Trophoblast cell (in vitro differentiated cells and primary cell): ENCODE measurements at regions not wholly inside any gene's neighbourhood (a gene's known extent, or its start where the extent isn't known, plus 50 kb on each side); places are given as distances from the start of the nearest gene placed in this dataset.

ENCODE experiments used
- DNase-seq, 2 donors: peaks; one replicate each; pipeline ENCODE4 v3.0.0-alpha.2; 2016
- H2AFZ ChIP-seq: 2 replicates; pipeline ENCODE4 v1.6.1; 2013; ENCODE audit warnings: low read length, moderate library complexity, mild to moderate bottlenecking; ENCODE audit not compliant: insufficient read depth, poor library complexity
- H2AK5ac ChIP-seq: 2 replicates; pipeline ENCODE4 v1.6.1; 2013; ENCODE audit warnings: mild to moderate bottlenecking, low read length
- H2BK120ac ChIP-seq: 2 replicates; pipeline ENCODE4 v1.6.1; 2013; ENCODE audit warnings: low read length, mild to moderate bottlenecking, moderate library complexity; ENCODE audit not compliant: insufficient read depth, poor library complexity
- H2BK12ac ChIP-seq: 2 replicates; pipeline ENCODE4 v1.6.1; 2013; ENCODE audit warnings: mild to moderate bottlenecking, low read length, moderate library complexity
- H2BK5ac ChIP-seq: 2 replicates; pipeline ENCODE4 v1.6.1; 2013; ENCODE audit warnings: low read length, low read depth, moderate library complexity, mild to moderate bottlenecking; ENCODE audit not compliant: poor library complexity
- H3K14ac ChIP-seq: 2 replicates; pipeline ENCODE4 v1.6.1; 2013; ENCODE audit warnings: mild to moderate bottlenecking, low read length
- H3K18ac ChIP-seq: 2 replicates; pipeline ENCODE4 v1.6.1; 2013; ENCODE audit warnings: mild to moderate bottlenecking, low read length
- H3K23ac ChIP-seq: 2 replicates; pipeline ENCODE4 v1.6.1; 2013; ENCODE audit warnings: low read length
- H3K27ac ChIP-seq: 2 replicates; pipeline ENCODE4 v1.5.1; 2013; ENCODE audit warnings: low read depth, mild to moderate bottlenecking, inconsistent platforms, low read length, moderate library complexity
- H3K27me3 ChIP-seq: 2 replicates; pipeline ENCODE4 v1.6.1; 2013; ENCODE audit warnings: inconsistent platforms, mild to moderate bottlenecking, low read length, moderate library complexity; ENCODE audit not compliant: insufficient read depth
- H3K36me3 ChIP-seq, 2 experiments: 1 replicate in 1 of 2; 2 replicates in 1 of 2; pipeline ENCODE4 v1.6.1; 2013; ENCODE audit warnings: low read length in 2 of 2, mild to moderate bottlenecking in 2 of 2, moderate library complexity in 1 of 2; ENCODE audit not compliant: insufficient read depth in 2 of 2, control insufficient read depth in 1 of 2
- H3K4ac ChIP-seq: 2 replicates; pipeline ENCODE4 v1.6.1; 2013; ENCODE audit warnings: low read depth, mild to moderate bottlenecking, low read length, moderate library complexity
- H3K4me1 ChIP-seq, 2 experiments: 1 replicate in 1 of 2; 2 replicates in 1 of 2; pipeline ENCODE4 v1.6.1; 2013; ENCODE audit warnings: low read length in 2 of 2, mild to moderate bottlenecking in 2 of 2, moderate library complexity in 1 of 2; ENCODE audit not compliant: insufficient read depth in 2 of 2, control insufficient read depth in 1 of 2
- H3K4me2 ChIP-seq: 2 replicates; pipeline ENCODE4 v1.6.1; 2013; ENCODE audit warnings: inconsistent platforms, mild to moderate bottlenecking, low read length, moderate library complexity
- H3K4me3 ChIP-seq: 2 replicates; pipeline ENCODE4 v1.5.1; 2013; ENCODE audit warnings: mild to moderate bottlenecking, low read depth, low read length, inconsistent platforms
- H3K79me1 ChIP-seq: one replicate; pipeline ENCODE4 v1.6.1; 2013; ENCODE audit warnings: low read length
- H3K79me2 ChIP-seq: 2 replicates; pipeline ENCODE4 v1.6.1; 2013; ENCODE audit warnings: low read length, mild to moderate bottlenecking; ENCODE audit not compliant: control insufficient read depth, insufficient read depth, poor library complexity
- H3K9ac ChIP-seq: 2 replicates; pipeline ENCODE4 v1.6.1; 2013; ENCODE audit warnings: mild to moderate bottlenecking, low read length
- H3K9me3 ChIP-seq: 2 replicates; pipeline ENCODE4 v1.6.1; 2013; ENCODE audit warnings: low read depth, mild to moderate bottlenecking, control low read depth, inconsistent platforms, low read length; ENCODE audit not compliant: insufficient read depth
- H4K12ac ChIP-seq: 2 replicates; pipeline ENCODE4 v1.6.1; 2013; ENCODE audit warnings: low read depth, mild to moderate bottlenecking, low read length, moderate library complexity
- H4K8ac ChIP-seq: 2 replicates; pipeline ENCODE4 v1.6.1; 2013; ENCODE audit warnings: low read depth, mild to moderate bottlenecking, low read length, moderate library complexity
- H4K91ac ChIP-seq: one replicate; pipeline ENCODE4 v1.6.1; 2013; ENCODE audit warnings: low read depth, mild to moderate bottlenecking, low read length, moderate library complexity
- WGBS: extraction: QIAGEN DNeasy Blood & Tissue Kit; methylation state at CpG from one replicate; pipeline ENCODE4 v1.1.7; 2013; ENCODE audit warnings: missing lambda C conversion rate; ENCODE audit not compliant: insufficient read length, insufficient coverage; ENCODE audit errors: extremely low coverage; 5-methylcytosine and 5-hydroxymethylcytosine counted together

- Histone ChIP-seq H3K23ac (no peak overlapping the region), H2AK5ac (no peak overlapping the region), H3K4me3 (no peak overlapping the region), H3K79me1 (no peaks in the 10 kb centered on the region), H3K79me2 (no peaks in the 10 kb centered on the region), H4K8ac (no peak overlapping the region), H3K36me3 (no peaks in the 10 kb centered on the region), H2BK5ac (no peak overlapping the region), H2BK120ac (no peak overlapping the region), H3K9me3 (no peaks in the 10 kb centered on the region), H3K9ac (no peak overlapping the region), H3K4me2 (no peak overlapping the region), H3K27me3 (no peaks in the 10 kb centered on the region), H4K12ac (no peak overlapping the region), H3K18ac (no peak overlapping the region), H4K91ac (no peak overlapping the region), H2BK12ac (no peak overlapping the region), H3K27ac (no peak overlapping the region), H3K14ac (no peak overlapping the region), H3K4ac (no peak overlapping the region), H2AFZ (no peak overlapping the region), H3K4me1 (no peaks in the 10 kb centered on the region)
- no peak for DNase-seq
- WGBS: no CpG with 5 or more reads among the region's 1 CpG
Observed at GRCh38 chrX:114087543-114087942, 496.3 kb upstream of the HTR2C start.

- no peak overlapping the region for H3K23ac ChIP-seq
- no peak overlapping the region for H2BK5ac ChIP-seq
- no peak overlapping the region for H2BK12ac ChIP-seq
- H2AK5ac ChIP-seq: no peak overlapping the region
- no peak overlapping the region for H2BK120ac ChIP-seq
- no peak overlapping the region for H3K14ac ChIP-seq
- no peaks in the 10 kb centered on the region for H3K9me3 ChIP-seq
- H3K4ac ChIP-seq: no peak overlapping the region
- H3K4me1 ChIP-seq: no peaks in the 10 kb centered on the region
- H3K18ac ChIP-seq: no peak overlapping the region
- H3K79me2 ChIP-seq: no peaks in the 10 kb centered on the region
- H3K27me3 ChIP-seq: no peaks in the 10 kb centered on the region
- H4K91ac ChIP-seq: no peak overlapping the region
- H3K4me3 ChIP-seq: no peak overlapping the region
- H3K9ac ChIP-seq: no peak overlapping the region
- H3K4me2 ChIP-seq: no peak overlapping the region
- H4K12ac ChIP-seq: no peak overlapping the region
- no peak overlapping the region for H3K27ac ChIP-seq
- WGBS: no CpG with 5 or more reads among the region's 3 CpGs
- no peaks in the 10 kb centered on the region for H3K36me3 ChIP-seq
- H4K8ac ChIP-seq: no peak overlapping the region
- no peaks in the 10 kb centered on the region for H3K79me1 ChIP-seq
- DNase-seq: no peak
- no peak overlapping the region for H2AFZ ChIP-seq
Observed at GRCh38 chrX:114077773-114078172, 506.1 kb upstream of the HTR2C start.

- Histone ChIP-seq H2BK5ac (no peak overlapping the region), H3K4me2 (no peak overlapping the region), H4K12ac (no peak overlapping the region), H3K27ac (no peak overlapping the region), H3K4me1 (no peaks in the 10 kb centered on the region), H3K9ac (no peak overlapping the region), H3K23ac (no peak overlapping the region), H4K91ac (no peak overlapping the region), H4K8ac (no peak overlapping the region), H3K36me3 (no peaks in the 10 kb centered on the region), H2AK5ac (no peak overlapping the region), H2AFZ (no peak overlapping the region), H2BK120ac (no peak overlapping the region), H3K9me3 (no peaks in the 10 kb centered on the region), H3K4ac (no peak overlapping the region), H3K79me1 (no peaks in the 10 kb centered on the region), H3K4me3 (no peak overlapping the region), H3K79me2 (no peaks in the 10 kb centered on the region), H3K14ac (no peak overlapping the region), H3K27me3 (no peaks in the 10 kb centered on the region), H3K18ac (no peak overlapping the region), H2BK12ac (no peak overlapping the region)
- WGBS: no CpG with 5 or more reads among the region's 4 CpGs
- no peak for DNase-seq
Observed at GRCh38 chrX:114075073-114075673, 508.7 kb upstream of the HTR2C start.

- Histone ChIP-seq H3K4me1 (no peaks in the 10 kb centered on the region), H3K27me3 (no peaks in the 10 kb centered on the region), H2AFZ (no peak overlapping the region), H2BK12ac (no peak overlapping the region), H4K12ac (no peak overlapping the region), H3K23ac (no peak overlapping the region), H3K14ac (no peak overlapping the region), H3K4me3 (no peak overlapping the region), H3K18ac (no peak overlapping the region), H3K9me3 (no peaks in the 10 kb centered on the region), H3K9ac (no peak overlapping the region), H3K79me2 (no peaks in the 10 kb centered on the region), H3K4me2 (no peak overlapping the region), H4K91ac (no peak overlapping the region), H2BK5ac (no peak overlapping the region), H2BK120ac (no peak overlapping the region), H3K4ac (no peak overlapping the region), H3K36me3 (no peaks in the 10 kb centered on the region), H4K8ac (peak overlapping the region; percentile 19), H3K27ac (no peak overlapping the region), H2AK5ac (no peak overlapping the region), H3K79me1 (no peaks in the 10 kb centered on the region)
- no CpG with 5 or more reads among the region's 3 CpGs for WGBS
- no peak for DNase-seq
Observed at GRCh38 chrX:114073926-114074325, 510.0 kb upstream of the HTR2C start.
